GM04503 (cell line): ENCODE measurements at regions not wholly inside any gene's neighbourhood (a gene's known extent, or its start where the extent isn't known, plus 50 kb on each side); places are given as distances from the start of the nearest gene placed in this dataset.
"Not testable (repeated sequence)": the region's sequence is repeated elsewhere in the genome, so short reads cannot be mapped to it uniquely, and the experiment has no call there.

Source experiments
- DNase-seq: peaks from one replicate; pipeline ENCODE4 v3.0.0-alpha.2; 2012; ENCODE audit warnings: low read depth

- DNase-seq = no peak
Observed at GRCh38 chr12:127145241-127145928, 1121.6 kb upstream of the TMEM132C start.

GRCh38 chr12:127145929-127146789 is 1120.8 kb upstream of the TMEM132C start:
- no peak for DNase-seq

- no peak for DNase-seq
Observed at GRCh38 chr12:127146991-127147718, 1119.8 kb upstream of the TMEM132C start.

- DNase-seq = no peak
Observed at GRCh38 chr12:127147724-127148123, 1119.2 kb upstream of the TMEM132C start.

DNA sequence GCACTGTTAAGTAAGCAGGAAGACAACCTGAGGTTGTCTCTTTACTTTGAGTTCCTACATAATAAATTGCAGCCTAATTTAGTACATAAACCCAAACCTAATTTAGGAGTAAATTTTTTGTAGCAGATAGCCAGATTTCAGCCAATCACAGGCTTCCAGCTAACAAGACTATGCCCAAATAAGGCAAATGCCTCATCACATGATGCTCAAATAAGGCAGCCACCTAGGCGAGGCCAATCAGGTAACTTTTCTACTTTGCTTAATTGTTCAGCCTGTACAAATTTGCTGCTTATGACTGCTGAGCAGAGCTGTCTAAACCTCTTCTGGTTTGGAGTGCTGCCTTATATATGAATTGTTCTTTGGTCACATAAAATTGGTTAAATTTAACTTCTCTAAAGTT is 1118.7 kb upstream of the TMEM132C start:
- DNase-seq = no peak

DNA sequence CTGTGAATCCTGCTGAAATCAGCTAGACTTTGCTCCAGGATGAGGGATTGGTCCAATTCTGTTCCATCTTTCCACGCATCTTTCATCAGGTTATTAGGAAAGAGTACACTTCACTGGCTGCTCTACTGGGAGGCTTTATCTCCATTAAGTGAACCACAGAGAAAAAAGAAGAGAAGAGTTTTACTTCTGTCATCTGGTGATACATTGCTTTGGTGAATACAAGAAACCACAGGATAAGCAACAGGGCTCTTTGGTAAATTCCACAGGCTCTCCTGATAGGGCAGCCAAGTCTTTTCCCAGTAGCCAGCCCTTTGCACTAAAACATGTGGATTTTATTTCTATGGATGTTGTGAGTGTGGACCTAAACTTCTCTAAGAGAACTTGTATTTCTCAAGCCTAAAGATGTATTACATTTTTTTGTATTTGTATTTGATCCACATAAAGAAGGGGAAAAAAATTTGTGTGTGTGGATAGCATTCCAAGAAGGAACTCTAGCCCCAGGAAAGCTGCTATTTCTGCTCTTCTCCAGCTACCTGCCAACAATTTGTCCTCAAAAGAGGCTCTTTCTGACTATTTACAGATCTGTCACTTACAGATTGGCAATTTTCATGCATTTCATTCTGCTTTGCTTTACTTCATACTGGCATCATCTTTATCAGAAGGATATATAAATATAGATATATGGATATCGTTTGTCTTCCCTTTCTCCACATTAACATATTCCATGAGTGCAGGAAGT is 1117.6 kb upstream of the TMEM132C start:
- DNase-seq = peak; percentile 82

GRCh38 chr12:127150028-127150427 is 1116.9 kb upstream of the TMEM132C start:
- DNase-seq = no peak

DNA sequence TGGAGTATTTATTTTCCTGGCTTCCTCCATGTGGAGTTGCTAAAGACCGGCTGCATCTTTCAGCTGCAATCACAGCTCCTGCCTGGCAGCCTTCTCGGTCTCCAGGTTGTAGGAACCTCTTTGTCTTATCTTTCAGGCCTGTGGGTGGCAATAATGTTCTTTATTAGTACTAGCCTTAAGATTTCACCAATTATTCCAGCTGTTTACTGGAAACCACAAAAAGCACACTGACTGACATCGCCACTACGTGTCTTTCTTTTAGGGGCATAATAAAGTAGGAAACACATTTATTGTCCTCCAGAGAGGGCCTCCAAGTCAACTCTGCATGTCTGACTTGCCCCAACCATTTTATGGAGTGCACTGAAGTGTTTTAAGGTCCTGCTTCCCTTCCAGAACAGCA is 1116.5 kb upstream of the TMEM132C start:
- no peak for DNase-seq

GRCh38 chr12:127150956-127151355 is 1116.0 kb upstream of the TMEM132C start:
- DNase-seq = no peak

GRCh38 chr12:127153996-127154395 is 1113.0 kb upstream of the TMEM132C start:
- no peak for DNase-seq

- DNase-seq = not testable (repeated sequence)
Observed at GRCh38 chr12:127154830-127155229, 1112.1 kb upstream of the TMEM132C start.

DNA sequence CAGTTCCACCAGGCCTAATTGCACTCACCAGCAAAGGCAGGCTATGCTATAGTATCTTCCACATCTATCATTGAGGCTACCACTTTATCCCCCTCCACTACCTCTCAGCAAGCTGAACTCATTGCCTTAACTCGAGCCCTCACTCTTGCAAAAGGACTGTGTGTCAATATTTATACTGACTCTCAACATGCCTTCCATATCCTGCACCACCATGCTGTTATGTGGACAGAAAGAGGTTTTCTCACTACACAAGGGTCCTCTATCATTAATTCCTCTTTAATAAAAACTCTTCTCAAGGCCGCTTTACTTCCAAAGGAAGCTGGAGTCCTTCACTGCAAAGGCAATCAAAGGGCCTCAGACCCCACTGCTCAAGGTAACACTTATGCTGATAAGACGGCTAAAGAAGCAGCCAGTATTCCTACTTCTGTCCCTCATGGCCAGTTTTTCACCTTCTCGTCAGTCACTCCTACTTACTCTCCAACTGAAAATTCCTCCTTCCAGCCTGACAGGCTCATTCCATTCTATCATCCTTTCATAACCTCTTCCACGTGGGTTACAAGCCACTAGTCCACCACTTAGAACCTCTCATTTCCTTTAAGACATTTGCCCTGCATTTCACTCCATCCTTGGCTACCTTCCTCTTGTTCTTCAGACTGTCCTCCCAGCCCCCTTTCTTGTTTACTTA is 1110.9 kb upstream of the TMEM132C start:
- DNase-seq = not testable (repeated sequence)

GRCh38 chr12:127157501-127158366 is 1109.2 kb upstream of the TMEM132C start:
- DNase-seq = not testable (repeated sequence)

- DNase-seq = no peak
Observed at GRCh38 chr12:127158385-127159061, 1108.4 kb upstream of the TMEM132C start.

DNA sequence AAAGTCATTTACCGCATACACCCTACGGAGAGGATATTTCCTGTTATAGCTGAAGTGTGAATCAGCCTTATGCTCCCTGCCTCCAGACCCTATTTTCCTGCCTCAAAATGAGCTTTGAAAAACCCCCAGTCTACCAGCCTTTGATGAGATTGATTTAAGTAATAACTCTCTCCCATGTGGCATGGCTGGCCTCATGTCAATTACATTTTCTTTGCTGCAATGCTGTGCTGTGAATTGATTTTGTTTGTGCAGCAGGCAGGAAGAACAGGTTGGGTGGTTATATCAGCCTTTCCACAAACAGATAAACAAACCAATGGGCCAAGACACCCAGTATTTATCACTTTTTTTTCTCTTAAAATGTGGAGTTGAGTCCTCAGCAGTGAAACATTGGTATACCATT is 1105.5 kb upstream of the TMEM132C start:
- DNase-seq = no peak

DNA sequence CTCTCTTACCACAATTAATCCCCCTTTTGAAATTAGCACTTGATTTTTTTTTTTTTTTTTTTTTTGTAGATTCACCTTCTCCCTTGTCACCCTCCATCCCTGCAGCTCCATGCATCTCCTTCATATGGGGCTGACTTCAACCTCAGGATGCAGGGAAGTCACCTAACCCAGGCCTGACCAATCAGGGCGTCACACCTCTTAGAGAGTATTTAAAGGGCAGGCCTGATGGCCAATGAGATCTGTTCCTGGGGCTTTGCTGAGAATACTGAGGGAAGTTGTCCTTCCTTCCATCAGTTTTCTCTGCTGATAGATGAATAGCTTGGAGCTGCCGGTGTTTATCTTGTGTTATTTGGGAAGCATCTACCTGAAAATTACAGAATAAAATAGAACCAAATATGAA is 1104.7 kb upstream of the TMEM132C start:
- DNase-seq = no peak

GRCh38 chr12:127162902-127163301 is 1104.1 kb upstream of the TMEM132C start:
- no peak for DNase-seq

DNA sequence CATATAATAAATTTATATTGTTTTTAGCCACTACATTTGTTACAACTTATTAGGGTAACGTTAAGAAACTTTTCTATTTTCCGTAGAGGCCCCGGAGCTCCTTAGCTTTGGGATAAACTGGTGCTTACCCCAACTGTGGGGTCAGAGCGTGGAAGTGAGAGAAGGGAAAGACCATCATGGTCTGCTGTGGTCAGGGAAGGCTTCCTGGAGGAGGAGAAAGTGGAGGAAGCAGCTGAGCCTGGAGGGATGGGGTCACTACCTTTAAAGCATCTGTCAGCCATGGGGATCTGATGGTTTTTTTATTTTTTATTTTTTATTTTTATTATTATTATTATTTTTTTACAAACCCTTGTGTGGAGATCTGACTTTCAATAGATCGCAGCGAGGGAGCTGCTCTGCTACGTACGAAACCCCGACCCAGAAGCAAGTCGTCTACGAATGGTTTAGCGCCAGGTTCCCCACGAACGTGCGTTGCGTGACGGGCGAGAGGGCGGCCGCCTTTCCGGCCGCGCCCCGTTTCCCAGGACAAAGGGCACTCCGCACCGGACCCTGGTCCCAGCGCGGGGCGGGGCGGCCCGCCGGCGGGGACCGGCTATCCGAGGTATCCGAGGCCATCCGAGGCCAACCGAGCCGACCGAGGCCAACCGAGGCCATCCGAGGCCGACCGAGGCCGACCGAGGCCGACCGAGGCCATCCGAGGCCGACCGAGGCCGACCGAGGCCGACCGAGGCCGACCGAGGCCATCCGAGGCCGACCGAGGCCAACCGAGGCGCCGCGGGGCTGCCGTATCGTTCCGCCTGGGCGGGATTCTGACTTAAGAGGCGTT is 1101.2 kb upstream of the TMEM132C start:
- DNase-seq = no peak
